LNCAP (cell line): ENCODE measurements at regions not wholly inside any gene's neighbourhood (a gene's known extent, or its start where the extent isn't known, plus 50 kb on each side); places are given as distances from the start of the nearest gene placed in this dataset.

ENCODE experiments used
- TF ChIP-seq, protein P1 (sequence below): fragments of 450-650 bp; IDR thresholded peaks from 2 replicates; pipeline ENCODE4 v1.5.1; 2017; ENCODE audit warnings: mild to moderate bottlenecking

DNA sequence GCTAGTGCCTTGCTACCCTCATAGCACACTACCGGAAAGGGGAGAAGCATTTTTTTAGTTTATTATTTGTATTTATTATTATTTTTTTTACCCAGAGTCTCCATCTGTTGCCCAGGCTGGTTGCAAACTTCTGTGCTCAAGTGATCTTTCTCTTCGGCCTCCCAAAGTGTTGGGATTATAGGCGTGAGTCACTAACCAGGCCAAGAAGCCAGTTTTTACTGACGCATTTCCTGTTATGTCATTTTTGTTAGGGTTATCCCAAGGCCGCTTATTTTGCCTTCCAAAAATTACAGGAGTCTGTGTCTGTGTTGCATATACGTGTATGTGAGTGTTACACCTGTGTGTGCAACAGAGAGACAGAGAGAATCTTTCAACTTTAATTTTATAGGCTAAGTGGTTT lies 404.5 kb downstream of the GBA3 start:
- TF ChIP-seq, protein P1, sequence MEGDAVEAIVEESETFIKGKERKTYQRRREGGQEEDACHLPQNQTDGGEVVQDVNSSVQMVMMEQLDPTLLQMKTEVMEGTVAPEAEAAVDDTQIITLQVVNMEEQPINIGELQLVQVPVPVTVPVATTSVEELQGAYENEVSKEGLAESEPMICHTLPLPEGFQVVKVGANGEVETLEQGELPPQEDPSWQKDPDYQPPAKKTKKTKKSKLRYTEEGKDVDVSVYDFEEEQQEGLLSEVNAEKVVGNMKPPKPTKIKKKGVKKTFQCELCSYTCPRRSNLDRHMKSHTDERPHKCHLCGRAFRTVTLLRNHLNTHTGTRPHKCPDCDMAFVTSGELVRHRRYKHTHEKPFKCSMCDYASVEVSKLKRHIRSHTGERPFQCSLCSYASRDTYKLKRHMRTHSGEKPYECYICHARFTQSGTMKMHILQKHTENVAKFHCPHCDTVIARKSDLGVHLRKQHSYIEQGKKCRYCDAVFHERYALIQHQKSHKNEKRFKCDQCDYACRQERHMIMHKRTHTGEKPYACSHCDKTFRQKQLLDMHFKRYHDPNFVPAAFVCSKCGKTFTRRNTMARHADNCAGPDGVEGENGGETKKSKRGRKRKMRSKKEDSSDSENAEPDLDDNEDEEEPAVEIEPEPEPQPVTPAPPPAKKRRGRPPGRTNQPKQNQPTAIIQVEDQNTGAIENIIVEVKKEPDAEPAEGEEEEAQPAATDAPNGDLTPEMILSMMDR, result no peak

DNA sequence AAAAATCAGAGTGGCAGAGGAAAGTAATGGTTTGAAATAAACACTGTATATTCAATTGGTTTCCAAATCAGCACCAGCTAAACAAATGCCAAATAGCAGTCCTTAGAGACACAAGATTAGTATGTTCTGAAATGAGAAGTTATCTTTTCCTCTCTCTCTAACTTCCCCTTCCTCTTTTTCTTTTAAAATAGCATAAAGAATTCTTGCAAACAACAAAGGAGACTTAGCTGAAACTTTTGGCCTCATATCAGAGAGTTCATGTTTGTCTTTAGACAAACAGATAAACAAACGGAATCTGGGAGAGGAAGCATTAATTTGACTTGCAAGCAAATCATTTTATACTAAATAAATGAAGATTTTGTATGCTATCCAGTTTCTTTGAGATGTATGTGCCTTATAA lies 399.0 kb downstream of the GBA3 start:
- TF ChIP-seq, protein P1, result no peak

DNA sequence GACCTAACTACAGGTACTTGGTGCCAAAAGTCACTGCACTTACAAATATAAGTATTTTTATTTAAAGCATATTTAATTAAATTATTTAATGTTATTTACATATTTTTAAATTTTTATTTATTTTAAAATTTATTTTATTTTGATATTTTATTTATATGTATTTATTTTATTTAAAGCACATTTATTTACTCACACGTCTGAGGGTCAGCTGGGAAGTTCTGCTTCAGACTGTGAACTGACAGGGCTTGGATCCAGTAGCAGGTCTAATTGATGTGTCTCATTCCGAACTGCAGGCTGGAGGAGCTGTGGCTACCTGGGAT lies 392.5 kb downstream of the GBA3 start:
- TF ChIP-seq, protein P1, result no peak

DNA sequence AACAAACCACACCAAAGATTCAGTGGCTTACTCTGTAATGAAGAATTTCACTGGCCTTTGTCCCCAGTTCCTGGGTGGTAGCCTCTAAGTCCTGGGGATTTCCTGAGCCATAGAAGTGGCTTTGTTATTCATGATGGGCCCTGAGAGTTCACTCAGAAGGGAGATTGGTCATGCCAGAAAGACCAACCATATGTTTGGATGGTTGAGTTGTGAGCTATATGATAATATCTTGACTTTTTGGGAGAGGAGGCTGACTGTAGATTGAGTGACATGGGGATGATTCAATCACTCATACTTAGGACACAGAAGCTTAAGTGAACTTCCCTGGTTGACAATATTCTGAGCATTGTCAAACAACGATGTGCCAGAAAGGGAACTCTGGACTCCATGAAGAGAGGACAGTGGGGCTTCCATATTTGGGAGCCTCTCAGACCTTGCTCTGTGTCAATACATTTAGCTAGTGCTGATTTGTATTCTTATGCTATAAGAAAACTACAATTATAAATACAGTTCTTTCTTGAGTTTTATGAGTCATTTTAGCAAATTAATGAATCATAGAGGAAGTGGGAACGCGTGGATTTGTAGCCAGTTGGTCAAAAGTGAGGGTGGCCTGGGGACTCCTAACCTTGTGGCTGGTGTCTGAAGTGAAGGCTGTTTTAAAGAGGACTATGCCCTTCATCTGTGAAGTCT lies 392.0 kb downstream of the GBA3 start:
- TF ChIP-seq, protein P1, result no peak

DNA sequence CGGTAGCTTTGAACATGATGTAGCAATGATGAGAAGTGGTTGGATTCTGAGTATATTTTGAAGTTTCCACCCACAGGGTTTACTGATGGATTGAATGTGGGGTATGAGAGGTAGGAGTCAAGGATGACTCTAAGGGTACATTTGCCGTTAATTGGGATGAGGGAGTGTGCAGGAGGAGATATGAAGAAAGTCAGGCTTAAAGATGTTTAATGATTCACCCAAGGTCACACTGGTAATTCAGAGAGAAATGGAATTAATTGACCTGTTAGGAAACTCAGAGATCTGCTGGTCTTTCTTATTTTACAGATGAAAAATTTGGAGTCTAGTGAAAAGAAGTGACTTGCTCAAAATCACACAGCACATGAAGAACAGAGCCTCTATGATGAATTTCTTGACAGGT lies 390.7 kb downstream of the GBA3 start:
- TF ChIP-seq, protein P1, result no peak

DNA sequence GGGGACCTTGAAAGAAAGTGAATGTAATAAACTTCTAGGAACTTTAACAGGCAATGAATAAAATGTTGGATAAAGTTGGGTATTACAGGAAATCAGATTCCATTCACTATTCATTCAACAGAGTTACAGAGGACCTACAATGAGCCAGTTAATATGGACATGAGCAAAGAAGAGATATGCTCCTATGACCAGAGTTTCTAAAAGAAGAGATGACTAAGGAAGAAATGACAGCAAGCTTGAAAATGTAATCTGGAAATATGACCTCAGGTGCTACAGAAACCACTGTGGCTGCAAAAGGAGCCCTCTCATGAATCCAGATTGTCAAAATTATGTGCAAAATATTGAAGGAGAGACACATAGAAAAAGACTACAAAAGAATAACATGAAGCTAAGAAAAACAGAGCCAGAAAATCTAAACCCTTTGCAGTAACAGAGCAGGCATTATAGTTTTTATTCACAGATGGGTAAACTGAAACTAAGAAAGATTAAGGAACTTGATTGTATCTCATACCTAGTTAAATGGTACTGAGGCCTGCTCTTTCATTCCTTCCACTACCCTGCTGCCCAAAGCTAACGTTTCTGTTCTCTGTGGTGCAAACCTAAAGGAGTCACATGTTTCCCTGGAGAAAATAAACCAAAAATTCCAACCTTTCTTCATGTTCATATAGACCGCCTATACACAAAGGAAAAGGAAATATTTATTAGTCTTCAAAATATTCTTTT lies 378.3 kb downstream of the GBA3 start:
- TF ChIP-seq, protein P1, result no peak

DNA sequence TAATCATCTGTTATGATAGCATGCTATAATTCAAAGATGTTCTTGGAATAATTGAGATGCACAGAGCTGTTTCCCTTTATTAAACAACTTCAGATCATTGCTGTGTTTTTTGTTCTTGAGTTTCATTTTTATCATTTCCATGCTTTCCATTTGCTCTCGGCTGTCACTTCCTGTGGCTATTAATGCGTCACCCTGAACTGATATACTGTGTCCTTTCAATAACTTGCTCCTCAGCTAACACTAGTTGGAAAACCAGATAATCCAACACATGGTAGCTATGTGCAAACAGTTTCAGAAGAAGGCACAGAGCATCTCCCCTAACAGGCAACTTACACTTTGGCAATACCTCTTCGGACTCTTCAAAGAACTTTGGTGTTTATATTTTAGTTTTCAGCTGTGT lies 376.0 kb downstream of the GBA3 start:
- TF ChIP-seq, protein P1, result no peak

DNA sequence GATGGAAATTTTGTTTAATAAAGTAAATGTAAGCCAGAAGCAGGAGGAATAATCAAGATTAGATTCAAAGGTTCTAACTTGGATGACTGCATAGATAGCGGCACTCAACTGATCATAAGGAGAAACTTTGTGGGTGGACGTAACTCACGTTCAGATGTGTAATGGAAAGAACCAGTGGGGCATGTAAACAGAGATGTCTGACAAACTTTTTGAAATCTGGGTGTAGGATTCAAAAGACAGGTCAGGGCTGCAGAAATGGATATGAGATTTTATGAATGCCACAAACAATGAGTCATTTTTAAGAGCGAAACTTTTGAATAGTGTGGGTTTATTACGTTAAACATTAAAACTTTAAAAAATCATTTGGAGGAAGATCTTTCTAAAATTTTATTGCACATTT lies 375.6 kb downstream of the GBA3 start:
- TF ChIP-seq, protein P1, result no peak
